Stimulated activated CD4-positive, alpha-beta T cell treated with anti-CD3 and anti-CD28 coated beads, Interleukin-12 subunit alpha, Interleukin-12 subunit beta, amount 100 ng/mL, for 48 hours (primary cell): ENCODE measurements at regions not wholly inside any gene's neighbourhood (a gene's known extent, or its start where the extent isn't known, plus 50 kb on each side); places are given as distances from the start of the nearest gene placed in this dataset.

Experiments
- DNase-seq, 3 donors: peaks; one replicate each; pipeline ENCODE4 v3.0.0-alpha.2; 2020; ENCODE audit warnings: low read depth in 2 of 3, low spot score in 1 of 3

DNA sequence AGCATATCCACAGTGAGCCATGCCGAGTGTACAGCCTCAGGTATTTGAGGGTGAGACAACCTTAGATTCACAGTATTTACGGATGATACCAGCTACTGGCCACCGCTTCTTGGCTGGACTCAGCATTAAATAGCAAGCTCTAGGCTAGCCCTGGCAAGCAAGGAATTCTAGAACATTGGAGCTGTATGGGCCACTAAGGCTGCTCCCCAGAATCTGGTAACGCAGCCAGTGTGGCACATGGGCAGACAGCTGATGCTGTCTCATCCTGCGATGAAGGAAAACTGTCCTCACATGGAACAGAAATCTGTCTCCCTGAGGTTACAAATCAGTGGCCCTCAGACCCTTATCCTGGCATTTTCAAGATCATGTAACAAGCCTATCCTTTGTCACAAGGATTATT, 57.6 kb upstream of the RGMA start:
- no peak for DNase-seq

DNA sequence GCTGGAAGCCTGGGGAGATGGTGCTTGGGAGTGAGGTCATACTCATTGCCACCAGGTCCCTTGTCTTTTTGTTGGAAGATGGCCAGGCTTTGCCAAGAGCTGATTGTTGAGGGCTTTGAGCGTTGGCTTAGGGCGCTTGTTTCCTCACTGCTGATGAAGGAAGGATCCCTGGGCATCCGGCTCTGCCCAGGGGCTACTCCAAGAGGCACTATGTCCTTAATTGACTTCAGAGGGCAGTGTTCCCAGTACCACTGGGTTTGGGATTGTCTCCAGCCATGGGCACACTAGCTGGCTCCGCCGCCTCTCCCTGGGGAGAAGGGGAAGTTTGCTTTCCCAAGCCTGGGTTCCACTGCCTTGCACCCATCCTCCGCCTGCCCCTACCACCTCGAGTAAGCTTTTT, 57.2 kb upstream of the RGMA start:
- DNase-seq: no peak

GRCh38 chr15:93144463-93145236, 55.6 kb upstream of the RGMA start:
- DNase-seq: no peak

DNA sequence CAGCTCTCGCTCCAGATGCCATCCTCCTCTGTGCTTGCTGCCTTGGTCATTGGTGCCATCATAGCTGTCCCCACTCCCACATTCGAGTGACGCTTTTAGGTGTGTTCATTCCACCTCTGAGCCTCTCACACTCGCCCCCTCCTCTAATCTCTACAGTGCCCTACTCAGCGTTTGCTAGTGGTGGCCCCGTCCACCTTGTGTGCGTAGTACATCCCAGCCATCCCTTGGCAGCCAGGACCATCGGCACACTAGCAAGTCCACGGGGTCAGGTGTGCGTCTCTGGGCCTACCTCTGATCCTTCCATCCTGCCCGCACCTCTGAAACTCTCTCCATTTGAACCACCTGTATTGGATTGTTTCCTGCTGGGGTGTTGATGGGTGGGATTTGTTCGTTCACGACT, 54.2 kb upstream of the RGMA start:
- no peak for DNase-seq

DNA sequence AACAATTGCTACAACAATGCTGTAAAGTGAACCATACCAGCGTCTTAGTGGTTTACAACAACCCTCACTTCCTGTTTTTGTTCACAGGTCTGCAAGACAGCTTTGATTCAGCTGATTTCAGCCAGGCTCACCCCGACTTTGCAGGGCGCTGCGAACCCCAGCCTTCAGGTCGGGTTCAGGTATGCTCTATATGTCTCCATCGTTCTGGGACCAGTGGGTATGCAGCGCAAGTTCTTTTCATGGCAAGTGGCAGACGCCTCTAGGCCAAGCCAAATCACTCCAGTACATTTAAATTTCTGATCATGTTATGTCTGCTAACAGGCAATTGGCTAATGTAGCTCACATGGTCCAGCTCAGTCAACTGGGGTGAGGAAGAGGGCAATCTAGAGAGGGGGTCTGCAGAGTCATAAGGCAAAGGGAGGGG, 52.4 kb upstream of the RGMA start:
- DNase-seq: no peak

DNA sequence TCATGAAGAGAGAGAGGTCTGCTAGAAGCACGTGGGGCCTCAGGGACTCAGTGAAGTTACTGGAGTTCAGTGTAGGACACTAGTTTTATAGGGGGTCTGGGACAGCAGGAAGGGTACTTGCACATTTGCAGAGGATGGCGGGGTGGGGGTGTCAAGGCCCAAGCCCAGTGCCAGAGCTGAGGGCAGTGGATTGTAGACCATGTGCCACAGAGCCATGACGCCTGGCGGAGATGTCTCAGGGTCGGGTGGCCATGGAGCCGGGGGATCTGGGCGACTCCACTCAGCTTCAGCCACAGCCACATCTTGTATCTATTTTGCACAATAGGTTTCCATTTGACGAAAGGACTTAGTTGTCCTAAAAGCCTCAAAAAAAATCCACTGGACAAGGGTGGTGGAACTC, 50.4 kb upstream of the RGMA start:
- DNase-seq: no peak

DNA sequence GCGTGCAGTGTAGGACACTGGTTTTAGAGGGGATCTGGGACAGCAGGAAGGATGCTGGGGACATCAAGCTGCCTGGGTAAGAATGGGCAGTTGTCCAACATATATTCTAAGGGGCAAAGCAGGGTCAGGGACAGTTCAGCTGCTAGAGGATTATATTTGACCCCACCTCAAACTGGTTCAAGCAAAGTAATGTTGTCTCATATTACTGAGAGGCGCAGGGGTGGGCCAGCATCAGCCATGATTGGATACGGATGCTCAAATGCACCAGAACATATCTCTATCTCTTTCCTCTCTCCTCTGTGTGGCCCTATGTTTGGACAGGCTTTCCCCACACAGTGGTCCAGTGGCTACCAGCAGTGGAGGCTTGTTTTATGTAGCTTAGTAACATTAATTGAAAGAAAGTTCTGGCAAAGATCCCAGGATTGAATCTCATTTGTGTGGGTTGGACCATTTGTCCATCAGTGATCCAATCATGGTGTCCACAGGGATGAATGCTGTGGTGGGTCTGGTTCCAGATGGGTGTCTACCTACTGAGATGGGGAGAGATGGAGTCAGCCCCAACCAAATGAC, 49.8 kb upstream of the RGMA start:
- no peak for DNase-seq
